MM.1S (cell line): ENCODE measurements at regions not wholly inside any gene's neighbourhood (a gene's known extent, or its start where the extent isn't known, plus 50 kb on each side); places are given as distances from the start of the nearest gene placed in this dataset.

ENCODE experiments used
- DNase-seq: peaks from one replicate; pipeline ENCODE4 v3.0.0-alpha.2; 2015
- H2AFZ ChIP-seq: fragments of 300-600 bp; sonication (generic); 2 replicates; pipeline ENCODE4 v1.6.0; 2016; ENCODE audit warnings: antibody characterized with exemption, low read length
- H3F3A ChIP-seq: fragments of 300-600 bp; sonication (generic); 2 replicates; pipeline ENCODE4 v1.6.1; 2016; ENCODE audit warnings: mild to moderate bottlenecking, antibody characterized with exemption, low read length, moderate library complexity, mixed read lengths; ENCODE audit not compliant: insufficient read depth
- H3K27ac ChIP-seq: fragments of 300-600 bp; sonication (generic); 2 replicates; pipeline ENCODE4 v1.5.1; 2016; ENCODE audit warnings: mild to moderate bottlenecking, low read length
- H3K27me3 ChIP-seq: fragments of 300-600 bp; sonication (generic); replicated peaks from 2 replicates; pipeline ENCODE4 v1.6.0; 2016; ENCODE audit warnings: low read length; ENCODE audit not compliant: insufficient read depth
- H3K36me3 ChIP-seq: fragments of 300-600 bp; sonication (generic); replicated peaks from 2 replicates; pipeline ENCODE4 v1.6.1; 2016; ENCODE audit warnings: mild to moderate bottlenecking, low read length, mixed read lengths; ENCODE audit not compliant: insufficient read depth
- H3K4me1 ChIP-seq: fragments of 300-600 bp; sonication (generic); 2 replicates; pipeline ENCODE4 v1.6.1; 2016; ENCODE audit warnings: low read length, mixed read lengths
- H3K4me2 ChIP-seq: fragments of 300-600 bp; sonication (generic); 2 replicates; pipeline ENCODE4 v1.6.0; 2016; ENCODE audit warnings: low read depth, low read length
- H3K4me3 ChIP-seq: fragments of 300-600 bp; sonication (generic); 2 replicates; pipeline ENCODE4 v1.5.1; 2016; ENCODE audit warnings: low read length, mixed read lengths
- H3K79me2 ChIP-seq: fragments of 300-600 bp; sonication (generic); 2 replicates; pipeline ENCODE4 v1.6.1; 2016; ENCODE audit warnings: mixed run types, low read length, mixed read lengths
- H3K9ac ChIP-seq: fragments of 300-600 bp; sonication (generic); 2 replicates; pipeline ENCODE4 v1.6.1; 2016; ENCODE audit warnings: low read length, mixed read lengths
- H3K9me2 ChIP-seq: fragments of 300-600 bp; sonication (generic); replicated peaks from 2 replicates; pipeline ENCODE4 v1.6.1; 2016; ENCODE audit warnings: mild to moderate bottlenecking, low read length, mixed read lengths; ENCODE audit not compliant: insufficient read depth
- H3K9me3 ChIP-seq: fragments of 300-600 bp; sonication (generic); replicated peaks from 2 replicates; pipeline ENCODE4 v1.6.1; 2016; ENCODE audit warnings: mild to moderate bottlenecking, low read length, mixed read lengths; ENCODE audit not compliant: insufficient read depth
- H4K20me1 ChIP-seq: fragments of 300-600 bp; sonication (generic); 2 replicates; pipeline ENCODE4 v1.6.1; 2016; ENCODE audit warnings: mild to moderate bottlenecking, low read length, moderate library complexity, mixed read lengths; ENCODE audit not compliant: insufficient read depth
- EZH2 ChIP-seq: fragments of 300-600 bp; sonication (generic); optimal IDR thresholded peaks from 2 replicates; pipeline ENCODE3; 2017; ENCODE audit warnings: low read depth, mild to moderate bottlenecking, antibody characterized with exemption, low read length, mixed read lengths
- EZH2phosphoT487 ChIP-seq: fragments of 300-600 bp; sonication (generic); IDR thresholded peaks from 2 replicates; pipeline ENCODE4 v1.6.1; 2018; ENCODE audit warnings: antibody characterized with exemption, low read length
- TF ChIP-seq, protein P1 (sequence below): fragments of 300-600 bp; sonication (generic); IDR thresholded peaks from 2 replicates; pipeline ENCODE4 v1.5.1; 2016; ENCODE audit warnings: antibody characterized with exemption, low read length, mixed read lengths

- Histone ChIP-seq H3K79me2 (no peaks in the 10 kb centered on the region), H3K36me3 (no peaks in the 10 kb centered on the region)
These were observed 99.1 kb upstream of the TMEM168 start for GRCh38 chr7:112889268-112889667.

DNA sequence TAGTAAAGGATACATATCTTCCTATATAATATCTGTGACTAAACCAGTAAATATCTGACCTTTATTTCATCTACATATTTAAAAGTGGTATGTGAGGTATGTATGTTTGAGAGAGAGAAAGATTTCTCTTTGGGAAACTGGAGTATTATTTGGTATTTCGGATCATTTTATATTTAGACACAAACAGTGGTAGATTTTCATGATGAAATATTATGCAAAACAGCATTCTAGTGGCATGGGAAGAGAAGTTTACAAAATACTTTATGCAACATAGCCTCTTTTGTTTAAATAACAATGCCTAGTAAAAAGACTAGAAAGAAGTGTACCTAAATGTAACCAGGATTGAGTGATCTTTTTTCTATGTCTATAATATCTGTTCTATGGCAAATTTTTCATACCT lies 98.6 kb upstream of the TMEM168 start:
- Histone ChIP-seq H3K27me3 (no peaks in the 10 kb centered on the region), H4K20me1 (no peaks in the 10 kb centered on the region), H3K9me2 (no peaks in the 10 kb centered on the region), H3F3A (no peaks in the 10 kb centered on the region), H2AFZ (no peak overlapping the region), H3K79me2 (no peaks in the 10 kb centered on the region), H3K4me1 (0 out of 2 replicates have a peak, but pooled peaks cover 9% of the 10 kb centered on the region), H3K9me3 (no peaks in the 10 kb centered on the region), H3K4me2 (no peak overlapping the region), H3K4me3 (no peak overlapping the region), H3K36me3 (no peaks in the 10 kb centered on the region), H3K9ac (no peak overlapping the region), H3K27ac (no peak overlapping the region)
- no peak for DNase-seq
- no peak for TF ChIP-seq EZH2
- TF ChIP-seq, protein P1, sequence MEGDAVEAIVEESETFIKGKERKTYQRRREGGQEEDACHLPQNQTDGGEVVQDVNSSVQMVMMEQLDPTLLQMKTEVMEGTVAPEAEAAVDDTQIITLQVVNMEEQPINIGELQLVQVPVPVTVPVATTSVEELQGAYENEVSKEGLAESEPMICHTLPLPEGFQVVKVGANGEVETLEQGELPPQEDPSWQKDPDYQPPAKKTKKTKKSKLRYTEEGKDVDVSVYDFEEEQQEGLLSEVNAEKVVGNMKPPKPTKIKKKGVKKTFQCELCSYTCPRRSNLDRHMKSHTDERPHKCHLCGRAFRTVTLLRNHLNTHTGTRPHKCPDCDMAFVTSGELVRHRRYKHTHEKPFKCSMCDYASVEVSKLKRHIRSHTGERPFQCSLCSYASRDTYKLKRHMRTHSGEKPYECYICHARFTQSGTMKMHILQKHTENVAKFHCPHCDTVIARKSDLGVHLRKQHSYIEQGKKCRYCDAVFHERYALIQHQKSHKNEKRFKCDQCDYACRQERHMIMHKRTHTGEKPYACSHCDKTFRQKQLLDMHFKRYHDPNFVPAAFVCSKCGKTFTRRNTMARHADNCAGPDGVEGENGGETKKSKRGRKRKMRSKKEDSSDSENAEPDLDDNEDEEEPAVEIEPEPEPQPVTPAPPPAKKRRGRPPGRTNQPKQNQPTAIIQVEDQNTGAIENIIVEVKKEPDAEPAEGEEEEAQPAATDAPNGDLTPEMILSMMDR: no peak
- TF ChIP-seq EZH2phosphoT487: no peak

More at GRCh38 chr7:112889268-112889667, 99.1 kb upstream of the TMEM168 start:
- Histone ChIP-seq H3K27me3 (no peaks in the 10 kb centered on the region), H3F3A (no peaks in the 10 kb centered on the region), H2AFZ (no peak overlapping the region), H3K4me2 (no peak overlapping the region), H4K20me1 (no peaks in the 10 kb centered on the region), H3K9ac (no peak overlapping the region), H3K9me3 (no peaks in the 10 kb centered on the region), H3K27ac (no peak overlapping the region), H3K4me3 (no peak overlapping the region), H3K4me1 (0 out of 2 replicates have a peak, but pooled peaks cover 9% of the 10 kb centered on the region), H3K9me2 (no peaks in the 10 kb centered on the region)
- DNase-seq: no peak
- TF ChIP-seq EZH2phosphoT487 (no peak), EZH2 (no peak)
- TF ChIP-seq, protein P1: no peak

DNA sequence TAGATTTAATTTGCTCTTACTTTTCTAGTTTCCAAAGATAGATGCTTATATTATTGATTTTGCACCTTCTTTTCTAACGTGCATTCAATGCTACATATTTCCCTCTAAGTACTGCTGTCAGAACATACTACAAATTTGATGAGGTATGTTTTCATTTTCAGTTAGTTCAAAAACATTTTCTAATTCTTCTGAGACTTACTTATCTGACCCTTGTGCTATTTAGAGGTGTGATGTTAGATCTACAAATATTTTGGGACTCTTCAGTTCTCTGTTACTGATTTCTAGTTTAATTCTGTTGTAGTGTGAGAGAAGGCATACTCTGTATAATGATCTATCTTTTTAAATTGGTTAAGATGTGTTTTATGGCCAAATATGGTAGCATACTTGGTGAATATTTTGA lies 97.8 kb upstream of the TMEM168 start:
- no peaks in the 10 kb centered on the region for H3K9me3 ChIP-seq
- H3K27ac ChIP-seq: no peak overlapping the region
- no peaks in the 10 kb centered on the region for H3K79me2 ChIP-seq
- H3K9ac ChIP-seq: no peak overlapping the region
- no peak for DNase-seq
- no peaks in the 10 kb centered on the region for H3K36me3 ChIP-seq
- no peak overlapping the region for H3K4me3 ChIP-seq
- no peaks in the 10 kb centered on the region for H3K9me2 ChIP-seq
- no peaks in the 10 kb centered on the region for H3K27me3 ChIP-seq
- no peaks in the 10 kb centered on the region for H3F3A ChIP-seq
- H2AFZ ChIP-seq: no peak overlapping the region
- TF ChIP-seq EZH2phosphoT487: no peak
- TF ChIP-seq, protein P1: no peak
- TF ChIP-seq EZH2: no peak
- no peaks in the 10 kb centered on the region for H4K20me1 ChIP-seq
- 0 out of 2 replicates have a peak, but pooled peaks cover 9% of the 10 kb centered on the region for H3K4me1 ChIP-seq
- H3K4me2 ChIP-seq: no peak overlapping the region
